ENCODE measurements at regions not wholly inside any gene's neighbourhood (a gene's known extent, or its start where the extent isn't known, plus 50 kb on each side); places are given as distances from the start of the nearest gene placed in this dataset.
"Not testable (repeated sequence)": the region's sequence is repeated elsewhere in the genome, so short reads cannot be mapped to it uniquely, and the experiment has no call there.

DNA sequence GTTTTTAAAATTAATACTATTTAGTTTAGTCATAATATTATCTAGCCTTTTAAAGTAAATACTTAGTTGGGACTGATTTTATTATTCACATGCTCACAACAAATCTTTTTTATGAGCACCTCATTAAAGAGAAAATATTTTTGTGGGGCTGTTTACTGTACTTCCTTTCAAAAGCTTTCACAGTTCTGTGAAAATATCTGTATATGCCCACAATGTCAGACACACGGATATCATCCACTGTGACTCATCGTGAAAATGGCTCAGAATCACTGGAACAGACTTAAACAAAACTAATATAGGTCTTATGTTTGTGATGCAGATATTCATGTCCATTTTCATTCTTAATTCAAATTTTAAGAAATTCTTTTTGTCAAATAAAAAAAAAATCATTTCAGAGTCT, 305.2 kb downstream of the RAB38 start:
- DNase-seq (ENCODE audit: low read depth), result no peak

DNA sequence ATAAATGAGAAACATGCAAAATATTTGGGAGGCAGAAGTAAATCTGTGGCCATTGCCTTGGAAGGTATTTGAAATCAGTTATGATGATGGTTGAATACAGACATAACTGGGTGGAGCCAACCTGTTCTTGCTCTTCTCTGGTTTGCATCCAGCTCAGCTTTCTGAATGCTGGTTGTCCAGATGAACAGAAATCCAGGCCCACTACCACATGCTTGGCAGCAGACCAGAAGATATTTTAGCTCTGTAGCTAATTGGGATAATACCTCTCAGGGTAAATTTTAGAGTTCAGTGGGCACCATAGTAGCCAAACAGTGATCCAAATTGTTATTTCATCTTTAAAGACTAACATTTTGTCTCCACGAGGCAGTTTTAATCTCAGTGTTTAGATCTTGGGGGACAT, 308.3 kb downstream of the RAB38 start:
- DNase-seq (ENCODE audit: low read depth), result no peak

DNA sequence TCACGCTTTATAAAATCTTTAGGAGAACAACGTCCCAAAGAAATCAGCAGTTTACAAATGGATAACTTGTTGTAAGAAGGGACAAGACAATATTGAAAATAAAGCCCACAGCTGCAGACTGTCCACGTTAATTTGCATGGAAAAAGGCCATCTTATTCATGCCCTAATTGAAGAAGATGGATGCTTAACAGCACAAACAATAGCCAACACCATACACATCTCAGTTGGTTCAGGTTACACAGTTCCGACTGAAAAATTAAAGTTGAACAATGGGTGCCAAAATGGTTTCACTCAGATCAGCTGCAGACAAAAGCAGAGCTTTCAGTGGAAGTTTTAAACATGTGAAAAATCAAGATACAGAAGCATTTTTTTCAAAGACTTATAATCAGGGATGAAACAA, 314.2 kb downstream of the RAB38 start:
- no peak for DNase-seq (ENCODE audit: low read depth)

DNA sequence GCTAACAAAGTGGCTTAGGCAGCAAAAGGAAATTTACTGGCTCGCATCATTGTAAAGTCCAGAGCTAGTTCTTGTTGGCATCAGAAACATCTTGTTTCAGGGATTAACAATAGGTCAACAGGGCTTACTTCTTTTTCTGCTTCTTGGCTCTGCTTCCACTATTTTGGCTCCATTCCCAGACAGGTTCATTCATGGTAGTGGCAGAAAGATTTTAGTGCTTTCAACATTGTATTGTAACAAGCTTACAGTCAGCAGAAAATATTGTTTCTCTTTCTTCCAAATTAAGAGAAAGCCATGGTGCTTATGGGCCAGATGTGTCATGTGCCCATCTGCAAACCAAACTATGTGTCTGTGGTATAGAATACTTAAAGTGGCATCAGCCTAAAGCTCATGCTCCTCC, 315.6 kb downstream of the RAB38 start:
- DNase-seq (ENCODE audit: low read depth), result no peak

DNA sequence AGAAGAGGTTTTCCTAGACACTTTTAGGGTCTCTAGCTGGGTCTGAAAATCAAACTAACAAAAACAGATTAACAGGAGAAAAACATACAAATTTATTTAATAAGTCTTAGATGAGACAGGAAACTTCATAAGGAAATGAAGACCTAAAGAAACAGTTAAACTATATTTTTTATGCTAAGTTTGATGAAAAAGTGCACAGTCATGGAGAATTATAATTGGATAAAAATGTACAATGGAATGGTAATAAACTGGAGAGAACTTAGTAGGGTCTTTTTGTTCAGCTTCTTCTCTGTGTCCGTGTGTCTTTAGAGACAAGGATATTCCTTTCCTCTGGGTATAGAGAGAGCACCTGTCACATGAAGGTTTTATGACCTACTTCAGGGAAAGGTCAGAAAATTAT, 323.4 kb downstream of the RAB38 start:
- no peak for DNase-seq (ENCODE audit: low read depth)

DNA sequence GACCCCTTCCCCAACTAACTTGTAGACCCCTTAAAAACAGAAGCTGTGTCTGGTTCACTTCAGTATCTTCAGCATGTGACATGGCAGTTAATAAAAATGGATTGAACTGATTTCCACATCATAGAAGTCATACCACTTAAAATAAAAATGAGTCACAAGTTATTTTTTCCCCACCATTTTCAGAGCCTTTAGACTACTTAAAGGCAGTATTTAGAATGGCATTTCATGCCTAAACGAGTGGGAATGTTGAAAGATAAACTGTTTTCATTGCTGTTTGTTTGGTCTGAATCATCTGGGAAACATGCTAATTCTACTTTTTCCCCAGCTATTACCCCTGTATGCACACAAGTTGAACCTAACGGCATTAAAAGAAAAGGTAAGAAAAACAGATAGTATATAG, 324.0 kb downstream of the RAB38 start:
- DNase-seq (ENCODE audit: low read depth), result no peak

DNA sequence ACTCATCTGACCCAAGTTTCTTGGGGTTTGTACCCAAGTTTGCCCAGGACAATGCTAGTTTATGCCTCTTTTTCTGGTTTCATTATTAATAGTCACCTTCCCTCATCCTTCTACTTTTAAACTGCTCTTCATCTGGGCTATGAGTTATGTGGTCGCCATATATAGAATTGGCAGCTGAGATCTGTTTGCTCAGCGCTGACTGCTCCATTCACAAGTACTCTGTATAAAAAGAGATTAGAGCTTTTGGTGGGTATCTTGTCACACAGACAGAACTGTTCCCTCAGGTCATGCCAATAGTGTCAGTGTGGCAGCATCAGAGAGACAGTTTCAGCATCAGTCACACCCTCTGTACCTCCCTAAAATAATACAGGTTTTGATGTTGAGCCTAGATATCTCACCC, 326.0 kb downstream of the RAB38 start:
- no peak for DNase-seq (ENCODE audit: low read depth)

DNA sequence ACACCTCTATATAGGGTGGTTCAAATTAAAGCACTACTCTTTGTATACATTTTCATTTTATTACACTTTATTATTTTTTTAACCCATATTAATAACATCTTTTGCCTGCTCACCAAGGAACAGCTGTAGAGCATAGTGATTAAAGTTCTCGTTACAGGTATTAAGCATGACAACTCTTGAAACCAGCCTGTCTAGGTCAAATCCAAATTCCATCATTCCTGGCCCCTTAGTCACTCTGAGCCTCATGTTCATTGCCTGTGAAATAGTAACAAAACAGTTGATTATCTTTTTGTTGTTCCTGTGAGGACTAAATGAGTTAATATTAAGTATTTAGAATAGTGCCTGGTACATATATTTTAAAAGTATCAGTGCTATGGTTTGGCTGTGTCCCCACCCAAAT, 334.5 kb downstream of the RAB38 start:
- no peak for DNase-seq (ENCODE audit: low read depth)

DNA sequence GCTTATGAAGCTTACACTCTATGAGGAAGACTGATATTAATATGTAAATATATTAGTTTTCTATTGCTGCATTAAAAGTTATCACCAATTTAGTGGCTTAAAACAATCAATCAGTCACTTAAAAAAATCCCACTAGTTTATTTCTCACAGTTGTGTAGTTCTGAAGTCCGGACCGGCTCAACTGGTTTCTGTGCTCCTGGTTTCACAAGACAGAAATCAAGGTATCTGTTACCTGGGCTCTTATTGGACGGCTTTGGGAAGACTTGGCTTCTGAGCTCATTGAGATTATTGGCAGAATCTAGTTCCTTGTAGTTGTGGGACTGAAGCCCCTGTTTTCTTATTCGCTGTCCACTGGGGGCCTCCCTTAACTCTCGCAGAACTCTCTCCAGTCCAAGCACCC, 343.0 kb downstream of the RAB38 start:
- no peak for DNase-seq (ENCODE audit: low read depth)

DNA sequence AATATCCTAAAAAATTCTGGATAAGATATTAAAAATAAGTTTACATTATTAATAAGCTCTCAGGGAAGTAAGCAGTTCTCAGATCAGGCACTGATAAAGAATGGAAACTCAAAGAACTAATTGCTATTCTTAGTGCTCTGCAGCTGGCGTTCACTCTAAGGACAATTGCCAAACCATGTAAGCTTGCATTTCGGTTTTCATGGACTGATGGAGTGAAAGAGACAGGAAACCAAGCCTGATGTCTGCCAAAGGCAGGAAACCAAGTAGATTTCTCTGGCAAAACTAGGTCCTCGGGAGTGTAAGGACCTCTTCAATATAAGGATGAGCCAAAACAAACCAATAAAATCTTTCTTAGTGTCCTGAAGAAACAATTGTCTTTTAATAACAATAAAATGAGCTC, 355.2 kb downstream of the RAB38 start:
- DNase-seq (ENCODE audit: low read depth), result no peak

DNA sequence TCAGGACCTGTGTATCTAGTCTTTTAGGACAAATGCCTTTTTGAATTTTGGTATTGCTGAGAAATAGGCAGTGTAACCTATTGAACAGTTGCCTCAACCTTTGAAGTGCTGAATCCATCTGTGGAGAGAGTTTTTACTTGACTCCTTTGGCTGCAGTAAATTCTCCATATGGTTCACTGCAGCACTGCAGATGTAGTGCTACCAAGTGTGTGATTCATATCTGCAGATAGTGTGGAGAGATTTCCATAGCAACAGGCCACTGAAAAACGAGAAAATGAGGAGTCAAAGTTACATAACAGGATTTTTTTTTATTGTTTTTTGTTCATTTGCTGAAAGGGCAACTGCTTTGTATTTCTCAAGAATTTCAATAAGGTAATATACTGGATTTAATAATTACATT, 356.1 kb downstream of the RAB38 start:
- DNase-seq (ENCODE audit: low read depth), result no peak

DNA sequence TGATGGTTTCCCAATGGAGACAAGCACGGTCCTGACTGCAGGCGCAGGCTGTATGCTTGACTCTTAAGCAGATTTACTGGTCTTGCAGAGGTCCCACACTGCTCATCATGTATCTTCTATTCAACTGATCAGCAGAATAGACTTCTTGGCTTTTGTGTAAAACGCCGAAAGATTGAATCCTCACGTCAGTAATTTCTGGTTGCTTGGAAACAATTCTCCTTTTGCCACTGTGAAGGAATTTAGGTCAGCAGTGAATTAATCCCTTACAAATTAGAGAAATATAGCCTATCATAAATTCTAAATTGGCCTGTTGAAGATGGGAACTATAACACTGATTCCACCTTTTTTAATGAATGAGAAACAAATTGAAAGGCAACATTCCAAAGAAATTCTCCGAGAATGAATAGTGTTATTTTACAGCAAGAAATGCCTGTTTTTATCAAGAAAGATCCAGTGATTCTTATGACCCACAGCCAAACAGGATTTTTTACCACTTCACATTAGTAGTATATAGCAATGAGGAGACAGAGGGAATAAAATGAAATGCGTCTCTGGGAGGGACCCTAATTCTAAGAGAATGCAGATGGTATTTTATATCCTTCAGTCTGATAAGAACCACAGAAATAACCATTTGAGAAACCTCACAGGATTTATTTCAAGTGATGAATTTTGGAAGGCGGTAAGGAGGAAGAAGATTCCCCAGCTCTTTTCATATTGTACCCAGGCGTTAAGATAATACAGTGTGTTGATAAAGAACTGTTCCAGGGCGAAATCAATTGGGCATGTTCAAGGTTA, 362.5 kb downstream of the RAB38 start:
- no peak for DNase-seq (ENCODE audit: low read depth)

DNA sequence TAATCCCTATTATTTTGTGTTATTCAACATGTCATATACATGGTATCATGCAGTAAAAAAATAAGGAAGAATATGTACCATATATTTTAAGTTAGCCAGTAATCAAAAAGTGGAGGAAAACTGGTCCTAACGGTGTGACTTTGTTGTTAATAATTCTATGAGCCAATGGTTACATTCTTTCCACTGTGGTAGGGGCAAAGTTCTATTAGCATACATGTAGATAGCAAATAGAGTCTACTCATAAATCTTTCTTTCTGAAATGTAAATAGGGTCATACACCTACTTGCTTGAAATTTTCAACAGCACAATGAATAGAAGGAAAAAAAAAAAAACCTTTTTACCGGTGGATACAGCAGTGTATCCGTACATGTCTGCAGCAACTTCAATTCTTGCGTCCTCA, 364.8 kb downstream of the RAB38 start:
- no peak for DNase-seq (ENCODE audit: low read depth)

DNA sequence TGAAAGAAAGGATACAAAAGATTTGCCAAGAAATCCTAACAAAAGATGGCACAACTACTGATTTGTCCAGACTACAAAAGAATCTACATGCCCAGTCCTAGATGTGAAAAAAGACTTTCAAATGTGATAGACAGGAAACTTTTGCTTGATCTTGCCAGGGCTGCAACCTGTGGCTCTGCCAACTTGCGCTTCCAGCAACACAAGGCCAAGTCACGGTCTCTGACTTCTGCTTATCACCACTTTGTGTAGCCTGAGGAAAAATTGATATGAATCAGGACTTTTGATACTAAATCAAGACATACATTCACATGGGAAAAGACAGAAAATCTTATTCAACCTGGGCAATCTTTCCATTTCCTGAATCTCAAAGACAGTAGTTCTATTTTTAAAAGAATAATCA, 366.0 kb downstream of the RAB38 start:
- no peak for DNase-seq (ENCODE audit: low read depth)

DNA sequence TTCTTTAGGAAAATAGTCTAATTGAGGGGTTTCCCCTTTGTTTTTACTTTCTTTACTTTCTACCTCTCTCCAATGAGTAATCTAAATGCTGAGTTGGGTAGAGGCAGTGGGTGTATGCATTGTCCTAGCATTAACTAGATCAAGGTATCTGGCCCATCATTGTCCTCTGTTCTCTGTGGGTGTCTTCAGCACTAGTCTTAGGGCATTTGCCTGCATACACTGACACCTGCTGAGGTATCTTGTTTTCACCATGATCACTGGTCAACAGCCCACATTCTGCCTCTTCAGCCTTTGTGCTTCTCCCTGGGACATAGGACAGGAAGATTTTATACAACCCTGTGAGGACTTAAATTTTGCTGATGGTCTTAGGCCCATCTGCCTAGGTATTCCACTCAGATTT, 371.1 kb downstream of the RAB38 start:
- no peak for DNase-seq (ENCODE audit: low read depth)

DNA sequence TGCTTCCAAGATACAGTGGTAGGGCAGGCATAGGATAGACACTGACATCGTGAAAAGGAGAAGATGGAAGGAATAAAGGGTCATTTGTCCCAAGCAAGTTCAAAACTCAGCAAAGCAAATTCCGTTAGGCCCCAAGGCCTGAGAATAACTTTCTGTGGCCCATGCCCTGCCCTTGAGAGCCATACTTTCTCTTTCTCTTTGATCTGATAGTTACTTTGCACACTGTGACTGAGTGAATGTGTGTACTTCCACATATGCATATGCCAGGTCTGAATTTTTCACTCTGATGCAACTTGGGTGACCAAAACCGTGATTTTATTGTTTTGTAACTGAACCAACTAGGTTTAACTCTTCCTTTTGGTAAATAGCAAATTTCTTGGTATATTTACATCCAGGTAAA, 371.5 kb downstream of the RAB38 start:
- no peak for DNase-seq (ENCODE audit: low read depth)

DNA sequence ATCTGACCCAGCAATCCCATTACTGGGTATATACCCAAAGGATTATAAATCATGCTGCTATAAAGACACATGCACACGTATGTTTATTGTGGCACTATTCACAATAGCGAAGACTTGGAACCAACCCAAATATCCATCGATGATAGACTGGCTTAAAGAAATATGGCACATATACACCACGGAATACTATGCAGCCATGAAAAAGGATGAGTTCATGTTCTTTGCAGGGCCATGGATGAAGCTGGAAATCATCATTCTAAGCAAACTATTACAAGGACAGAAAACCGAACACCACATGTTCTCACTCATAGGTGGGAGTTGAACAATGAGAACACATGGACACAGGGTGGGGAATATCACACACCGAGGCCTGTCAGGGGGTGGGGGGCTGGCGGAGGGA, 390.4 kb downstream of the RAB38 start:
- DNase-seq (ENCODE audit: low read depth), result not testable (repeated sequence)

DNA sequence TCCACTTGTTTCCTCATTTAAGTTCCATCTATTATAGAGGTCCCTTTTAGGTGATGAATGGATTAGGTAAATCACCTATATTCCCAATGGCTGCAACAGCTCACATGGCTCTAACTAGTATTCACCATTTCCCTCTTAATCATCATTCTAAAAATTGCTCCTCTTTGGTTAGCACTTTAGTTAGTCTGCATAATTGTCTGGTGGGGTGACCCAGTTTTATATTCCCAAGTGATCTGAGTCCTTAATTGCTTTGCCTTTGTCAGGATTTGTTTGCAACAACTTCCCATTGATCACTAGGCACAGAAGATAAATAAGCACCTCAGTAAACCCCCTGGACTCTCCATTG, 395.2 kb downstream of the RAB38 start:
- DNase-seq (ENCODE audit: low read depth), result no peak

DNA sequence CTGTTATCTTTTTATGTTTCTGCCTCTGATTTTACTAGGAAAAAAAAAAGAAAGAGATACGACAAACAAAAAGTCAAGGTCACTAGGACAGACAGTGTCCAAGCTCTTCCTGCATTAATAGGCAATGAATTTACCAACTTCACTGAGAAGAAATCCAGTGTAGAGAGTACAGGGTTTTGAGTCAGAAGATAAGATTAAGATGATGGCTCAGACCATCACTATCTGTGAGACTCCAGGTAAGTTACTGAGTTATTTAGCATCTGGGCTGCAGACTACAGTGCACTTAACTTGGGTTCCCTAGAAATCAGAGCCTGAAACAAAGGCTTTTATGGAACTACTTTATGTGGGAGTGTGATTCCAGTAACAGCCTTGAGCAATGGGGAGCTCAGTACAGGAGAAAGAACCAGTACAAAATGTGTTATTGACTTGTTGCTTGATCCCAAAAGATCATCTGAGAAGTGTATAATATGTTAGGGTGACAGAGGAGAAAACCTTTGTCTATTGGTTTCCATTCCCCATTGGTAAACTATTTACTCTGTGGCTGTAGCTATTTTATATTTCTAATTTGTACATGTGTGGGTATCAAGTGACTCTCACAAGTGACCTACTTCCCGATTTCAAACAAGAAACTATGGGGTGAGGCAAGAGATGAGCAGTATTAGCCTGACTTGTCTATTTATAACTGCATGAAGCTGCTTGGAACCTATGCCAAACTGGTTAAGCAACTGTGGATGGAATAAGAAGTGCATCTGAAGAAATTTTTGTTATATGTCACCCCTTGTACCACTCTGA, 395.8 kb downstream of the RAB38 start:
- DNase-seq (ENCODE audit: low read depth), result no peak

DNA sequence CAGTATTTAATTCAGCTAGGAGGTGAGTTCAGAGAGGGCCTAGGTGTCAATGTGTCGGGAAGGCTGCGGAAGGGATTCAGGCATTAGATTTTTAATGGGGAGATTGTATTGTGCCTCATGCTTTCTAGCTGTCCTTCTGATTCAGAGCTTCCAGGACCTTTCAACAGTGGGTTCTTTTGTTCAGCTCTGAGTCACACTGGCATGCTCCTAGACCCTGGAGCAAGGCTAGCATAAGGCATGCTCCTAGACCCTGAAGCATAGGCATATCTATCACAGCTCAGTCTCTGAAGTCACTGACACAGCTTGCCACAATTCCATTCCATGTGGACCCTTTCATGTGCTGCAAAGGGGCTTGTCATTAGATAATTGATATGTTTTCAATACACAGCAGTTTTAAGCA, 396.9 kb downstream of the RAB38 start:
- DNase-seq (ENCODE audit: low read depth), result no peak

DNA sequence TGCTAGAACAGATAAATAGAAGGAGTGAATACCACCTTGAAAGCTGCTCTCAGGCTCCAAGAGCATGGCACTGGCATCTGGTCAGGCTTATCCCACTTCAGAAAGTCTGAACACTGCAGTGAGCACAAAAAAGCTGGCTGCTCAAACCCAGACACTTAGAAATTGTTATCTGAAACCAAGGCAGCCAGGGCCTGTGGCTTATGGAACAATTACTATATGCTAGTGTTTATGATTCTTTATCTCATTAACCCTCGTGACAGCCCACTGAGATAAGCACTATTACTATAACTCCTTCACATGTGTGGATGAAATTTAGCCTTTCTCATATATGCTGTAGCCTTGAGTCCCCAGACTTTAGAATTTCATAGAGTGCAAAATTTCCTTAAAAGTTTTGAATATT, 400.2 kb downstream of the RAB38 start:
- DNase-seq (ENCODE audit: low read depth), result no peak

DNA sequence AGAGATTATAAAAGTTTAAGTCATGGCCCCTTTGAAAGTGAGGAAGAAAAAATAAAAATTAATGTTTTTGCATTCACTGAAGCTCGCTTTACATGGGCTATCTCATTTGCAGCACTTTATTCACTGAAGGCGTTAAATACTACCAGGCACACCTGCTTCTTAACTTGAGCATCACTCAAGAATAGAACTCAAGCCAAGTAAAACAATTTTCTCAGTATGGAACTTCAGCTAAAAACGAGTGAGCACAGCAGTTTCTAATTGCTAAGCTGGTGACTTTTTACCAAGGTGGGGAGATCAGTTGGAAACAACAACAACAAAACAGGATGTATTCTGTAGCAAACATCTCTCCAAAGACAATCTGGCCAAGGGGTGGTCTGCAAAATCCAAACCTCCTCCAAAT, 405.6 kb downstream of the RAB38 start:
- no peak for DNase-seq (ENCODE audit: low read depth)

DNA sequence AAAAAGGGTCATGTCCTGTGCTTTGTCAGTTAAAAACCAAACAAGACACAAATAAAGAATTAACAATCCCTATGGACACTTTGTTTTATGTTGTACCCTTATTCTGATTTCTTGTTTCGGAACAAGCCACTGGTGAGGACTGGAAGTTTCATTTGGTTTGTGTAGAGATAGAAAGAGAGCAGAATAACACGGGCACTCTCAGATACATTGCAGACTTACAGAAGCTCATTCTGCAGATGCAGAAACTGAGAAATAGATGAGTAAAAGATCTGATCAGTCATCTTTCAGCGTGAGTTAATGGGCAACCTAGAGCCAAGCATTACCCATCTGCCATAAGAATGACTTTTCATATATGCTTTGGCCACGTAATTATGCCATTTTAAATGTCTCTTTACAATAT, 407.6 kb downstream of the RAB38 start:
- DNase-seq (ENCODE audit: low read depth), result no peak

DNA sequence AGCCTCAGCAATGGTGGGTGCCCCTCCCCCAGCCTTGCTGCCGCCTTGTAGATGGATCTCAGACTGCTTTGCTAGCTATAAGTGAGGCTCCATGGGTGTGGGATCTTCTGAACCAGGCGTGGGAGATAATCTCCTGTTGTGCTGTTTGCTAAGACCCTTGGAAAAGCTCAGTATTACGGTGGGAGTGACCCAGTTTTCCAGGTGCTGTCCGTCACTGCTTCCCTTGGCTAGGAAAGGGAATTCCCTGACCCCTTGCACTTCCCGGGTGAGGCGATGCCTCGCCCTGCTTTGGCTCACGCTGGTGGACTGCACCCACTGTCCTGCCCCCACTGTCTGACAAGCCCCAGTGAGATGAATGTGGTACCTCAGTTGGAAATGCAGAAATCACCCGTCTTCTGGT, 411.2 kb downstream of the RAB38 start:
- not testable (repeated sequence) for DNase-seq (ENCODE audit: low read depth)

Measured in activated T-cell treated with anti-CD3 and anti-CD28 coated beads for 48 hours (primary cell).